Fibroblast of villous mesenchyme (primary cell): ENCODE measurements at regions not wholly inside any gene's neighbourhood (a gene's known extent, or its start where the extent isn't known, plus 50 kb on each side); places are given as distances from the start of the nearest gene placed in this dataset.

Experiments used
- DNase-seq: peaks from one replicate; pipeline ENCODE4 v3.0.0-alpha.2; 2010; ENCODE audit warnings: low read depth
- H3K4me3 ChIP-seq: 2 replicates; pipeline ENCODE4 v1.5.1; 2011; ENCODE audit warnings: low read depth, mild to moderate bottlenecking, low read length
- TF ChIP-seq, protein P1 (sequence below): IDR thresholded peaks from 2 replicates; pipeline ENCODE4 v1.5.1; 2012; ENCODE audit warnings: low read depth, mild to moderate bottlenecking, low read length; ENCODE audit not compliant: insufficient read depth

DNA sequence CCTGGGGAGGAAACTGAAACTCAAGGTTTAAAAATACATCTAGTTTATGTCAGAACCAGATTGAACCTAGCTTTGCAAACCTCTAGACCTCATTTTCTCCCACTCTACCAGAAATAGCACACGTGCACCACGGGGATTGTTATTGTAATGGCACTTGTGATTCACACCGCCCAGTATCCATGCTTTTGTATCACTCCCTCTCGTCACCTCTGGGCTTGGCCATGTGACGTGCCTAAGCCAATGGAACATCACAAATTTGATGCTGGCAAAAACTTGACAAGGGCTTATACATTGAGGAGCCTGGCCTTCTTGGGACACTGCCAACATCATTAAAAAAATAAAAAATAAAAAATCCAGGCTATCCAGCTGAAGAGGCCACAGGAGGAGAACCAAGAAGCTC is 495.8 kb upstream of the POU3F3 start:
- DNase-seq = no peak
- no peak overlapping the region for H3K4me3 ChIP-seq
- TF ChIP-seq, protein P1, sequence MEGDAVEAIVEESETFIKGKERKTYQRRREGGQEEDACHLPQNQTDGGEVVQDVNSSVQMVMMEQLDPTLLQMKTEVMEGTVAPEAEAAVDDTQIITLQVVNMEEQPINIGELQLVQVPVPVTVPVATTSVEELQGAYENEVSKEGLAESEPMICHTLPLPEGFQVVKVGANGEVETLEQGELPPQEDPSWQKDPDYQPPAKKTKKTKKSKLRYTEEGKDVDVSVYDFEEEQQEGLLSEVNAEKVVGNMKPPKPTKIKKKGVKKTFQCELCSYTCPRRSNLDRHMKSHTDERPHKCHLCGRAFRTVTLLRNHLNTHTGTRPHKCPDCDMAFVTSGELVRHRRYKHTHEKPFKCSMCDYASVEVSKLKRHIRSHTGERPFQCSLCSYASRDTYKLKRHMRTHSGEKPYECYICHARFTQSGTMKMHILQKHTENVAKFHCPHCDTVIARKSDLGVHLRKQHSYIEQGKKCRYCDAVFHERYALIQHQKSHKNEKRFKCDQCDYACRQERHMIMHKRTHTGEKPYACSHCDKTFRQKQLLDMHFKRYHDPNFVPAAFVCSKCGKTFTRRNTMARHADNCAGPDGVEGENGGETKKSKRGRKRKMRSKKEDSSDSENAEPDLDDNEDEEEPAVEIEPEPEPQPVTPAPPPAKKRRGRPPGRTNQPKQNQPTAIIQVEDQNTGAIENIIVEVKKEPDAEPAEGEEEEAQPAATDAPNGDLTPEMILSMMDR = no peak

DNA sequence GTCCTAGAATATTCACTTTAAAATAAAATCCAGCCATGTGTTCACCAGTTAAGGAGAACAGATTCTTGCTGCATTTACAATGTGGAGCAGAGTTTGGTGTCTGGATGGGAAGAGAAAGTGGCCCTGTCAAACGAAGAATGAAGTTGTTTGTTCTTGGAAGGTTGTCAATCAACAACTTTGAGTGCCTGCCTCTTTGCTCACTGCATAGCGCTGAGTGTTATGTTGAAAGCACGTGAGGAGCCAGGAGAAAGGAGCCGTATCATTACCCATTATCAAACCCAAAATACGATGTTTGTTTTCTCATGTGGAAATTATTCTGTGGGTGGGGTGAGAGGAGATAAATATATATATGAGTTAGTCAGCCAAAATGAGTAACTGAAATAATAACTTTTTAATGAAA is 492.5 kb upstream of the POU3F3 start:
- DNase-seq = no peak
- TF ChIP-seq, protein P1 = no peak
- no peak overlapping the region for H3K4me3 ChIP-seq

DNA sequence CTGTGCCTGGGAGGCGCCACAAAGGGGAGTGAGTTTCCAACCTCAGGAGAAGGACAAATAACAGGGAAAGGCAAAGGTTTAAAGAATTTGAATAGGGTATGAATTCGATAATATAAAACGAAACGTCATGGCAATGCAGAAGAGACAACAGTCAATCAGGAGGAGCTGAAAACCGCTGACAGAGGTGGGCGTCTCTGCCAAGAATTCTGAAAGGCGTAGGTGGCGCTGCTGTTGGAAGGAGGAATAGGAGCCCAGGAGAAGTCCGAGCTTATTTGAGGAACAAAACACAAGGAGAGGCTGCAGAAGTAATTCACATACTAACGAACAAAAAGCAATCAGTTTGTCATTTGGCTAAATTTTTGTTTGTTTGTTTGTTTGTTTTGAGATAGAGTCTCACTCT is 485.8 kb upstream of the POU3F3 start:
- H3K4me3 ChIP-seq = no peak overlapping the region
- TF ChIP-seq, protein P1 = no peak
- no peak for DNase-seq

DNA sequence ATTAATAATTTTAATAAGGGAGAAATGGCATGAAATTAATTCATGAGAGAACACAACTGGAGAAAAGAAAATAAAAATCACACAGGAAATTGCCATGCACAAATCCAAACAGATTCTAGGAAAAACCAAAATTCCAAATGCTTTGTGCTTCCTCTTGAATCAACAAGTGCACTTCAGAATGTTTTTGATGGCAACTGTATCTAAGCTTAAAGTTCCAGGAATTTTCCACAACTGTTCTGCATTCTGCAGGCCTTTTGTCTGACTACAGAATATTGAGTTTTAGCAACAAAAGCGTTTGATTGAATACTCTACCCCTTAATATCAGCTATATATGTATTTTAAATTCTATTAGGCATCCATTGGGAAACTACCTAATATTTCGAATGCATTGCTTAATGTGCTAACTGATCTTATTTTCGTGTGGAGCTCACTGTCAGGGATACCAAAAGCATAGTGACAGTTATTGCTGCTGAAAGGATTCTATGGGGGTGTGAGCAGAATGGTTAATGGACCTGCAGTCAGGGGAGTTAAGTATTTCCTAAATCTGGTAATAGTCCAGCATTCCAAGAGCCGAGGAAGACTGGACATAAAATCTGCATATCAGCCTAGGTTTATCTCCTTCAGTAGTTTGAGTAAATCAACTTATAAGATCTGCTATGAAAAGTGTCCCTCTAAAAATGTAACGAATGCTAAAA is 482.7 kb upstream of the POU3F3 start:
- no peak overlapping the region for H3K4me3 ChIP-seq
- DNase-seq = no peak
- TF ChIP-seq, protein P1 = no peak

DNA sequence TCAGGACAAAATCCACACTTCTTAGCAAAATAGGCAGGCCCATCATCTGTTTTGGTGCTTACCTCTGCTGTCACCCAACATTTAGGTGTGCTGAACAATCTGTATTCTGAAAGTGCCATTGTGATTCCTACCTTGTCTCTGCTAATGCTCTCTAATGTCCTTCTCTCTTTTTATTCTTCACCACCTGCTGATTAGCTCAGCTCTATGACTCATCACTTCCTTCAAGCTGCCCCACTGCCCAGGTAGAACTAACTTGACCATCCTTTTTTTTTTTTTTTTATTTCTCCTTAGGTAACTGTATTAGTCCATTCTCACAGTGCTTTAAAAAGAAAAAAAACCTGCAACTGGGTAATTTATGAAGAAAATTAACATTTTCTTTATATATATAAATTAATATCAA is 478.7 kb upstream of the POU3F3 start:
- H3K4me3 ChIP-seq = no peak overlapping the region
- TF ChIP-seq, protein P1 = no peak
- DNase-seq = no peak

DNA sequence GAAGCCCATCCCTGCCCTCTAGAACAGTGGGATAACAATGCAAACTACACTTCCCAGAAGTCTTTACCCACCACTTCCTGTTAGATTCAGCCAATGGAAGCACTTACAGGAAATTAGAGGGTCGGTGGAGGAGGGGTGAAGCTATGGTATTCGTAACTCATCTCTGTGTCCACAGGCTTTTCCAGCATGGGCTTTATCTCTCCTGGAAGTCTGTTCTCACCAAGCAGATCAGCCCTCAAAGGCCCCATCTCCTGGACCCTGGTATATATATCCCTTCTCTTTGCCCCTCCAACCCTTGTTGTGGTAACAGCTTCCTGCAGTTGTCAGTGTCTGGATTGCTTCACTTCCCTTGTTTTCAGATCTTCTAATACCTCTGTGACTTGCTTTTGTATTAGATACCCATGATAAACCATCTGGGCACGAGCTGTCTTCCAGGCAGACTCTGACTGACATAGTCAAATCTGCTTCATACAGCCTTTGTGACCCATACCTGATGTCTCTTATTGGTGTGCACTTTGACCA is 475.0 kb upstream of the POU3F3 start:
- H3K4me3 ChIP-seq = no peak overlapping the region
- TF ChIP-seq, protein P1 = no peak
- no peak for DNase-seq

DNA sequence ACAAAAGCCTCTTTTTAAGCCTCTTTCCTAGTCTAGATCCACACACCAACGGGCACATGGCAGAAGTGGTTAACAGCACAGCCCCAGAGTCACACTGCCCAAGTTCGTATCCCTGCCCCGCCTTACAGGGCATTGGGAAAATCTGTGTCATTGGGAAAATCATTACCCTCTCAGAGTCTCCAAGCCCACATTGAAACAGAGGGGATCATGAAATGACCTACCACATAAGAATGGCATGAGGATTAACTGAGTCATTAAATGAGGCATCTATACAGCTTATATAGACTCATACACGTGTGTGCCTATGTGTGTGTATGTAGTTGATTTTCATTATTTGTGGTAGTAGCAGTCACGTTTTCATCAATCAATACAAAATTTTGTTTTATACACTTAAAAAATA is 469.0 kb upstream of the POU3F3 start:
- DNase-seq = no peak
- no peak overlapping the region for H3K4me3 ChIP-seq
- TF ChIP-seq, protein P1 = no peak
